Esophagus squamous epithelium (tissue), 5 donors: ENCODE measurements at regions not wholly inside any gene's neighbourhood (a gene's known extent, or its start where the extent isn't known, plus 50 kb on each side); places are given as distances from the start of the nearest gene placed in this dataset.

Experiments used
- DNase-seq: peaks from one replicate; lab custom pipeline; 2025; lab: John Stamatoyannopoulos, UW
- H3K27ac ChIP-seq, 4 donors: fragments of 200-600 bp; sonication (generic); one replicate each; pipeline ENCODE4 v1.5.1; 2016 to 2019; ENCODE audit warnings: mild to moderate bottlenecking in 1 of 4
- H3K27me3 ChIP-seq, 4 donors: fragments of 200-600 bp; sonication (generic); 1 replicate in 3 of 4; 2 replicates in 1 of 4; pipeline versions ENCODE4 v1.5.1 to v1.6.0; 2017 to 2021; ENCODE audit warnings: antibody characterized with exemption in 1 of 4
- H3K36me3 ChIP-seq, 3 donors: fragments of 200-600 bp; sonication (generic); one replicate each; pipeline ENCODE4 v1.5.1; 2016 to 2019
- H3K4me1 ChIP-seq, 3 donors: fragments of 200-600 bp; sonication (generic); one replicate each; pipeline ENCODE4 v1.5.1; 2017 to 2019
- H3K4me3 ChIP-seq, 4 donors: fragments of 200-600 bp; sonication (generic); 1 replicate in 3 of 4; 2 replicates in 1 of 4; pipeline ENCODE4 v1.5.1; 2016 to 2019; ENCODE audit warnings: mild to moderate bottlenecking in 2 of 4, moderate library complexity in 1 of 4
- H3K9me3 ChIP-seq, 3 donors: fragments of 200-600 bp; sonication (generic); one replicate each; pipeline ENCODE4 v1.5.1; 2016 to 2019
- CTCF ChIP-seq, 6 experiments: fragments of 450-650 bp in 4 of 6; fragments of 200-600 bp in 2 of 6; sonication (generic) in 2 of 6; IDR thresholded peaks; one replicate each; pipeline ENCODE4 v1.5.1; 2016 to 2019; ENCODE audit warnings: antibody characterized with exemption in 6 of 6, mild to moderate bottlenecking in 4 of 6, moderate library complexity in 4 of 6
- POLR2A ChIP-seq, 4 donors: fragments of 450-650 bp; IDR thresholded peaks; one replicate each; pipeline ENCODE4 v1.6.1; 2017; ENCODE audit warnings: antibody characterized with exemption in 4 of 4, mild to moderate bottlenecking in 4 of 4, moderate library complexity in 3 of 4
- WGBS, 2 donors: methylation state at CpG; one replicate each; pipeline ENCODE4 v1.1.5; 2018; 5-methylcytosine and 5-hydroxymethylcytosine counted together
- intact Hi-C: fragments of 100-400 bp; cut with DNase I; formaldehyde crosslinking; loops from one replicate; pipeline ENCODE4 v1.15.0; 2022
- donor health status: DM: yes; HTN: yes; CAD: no.

DNA sequence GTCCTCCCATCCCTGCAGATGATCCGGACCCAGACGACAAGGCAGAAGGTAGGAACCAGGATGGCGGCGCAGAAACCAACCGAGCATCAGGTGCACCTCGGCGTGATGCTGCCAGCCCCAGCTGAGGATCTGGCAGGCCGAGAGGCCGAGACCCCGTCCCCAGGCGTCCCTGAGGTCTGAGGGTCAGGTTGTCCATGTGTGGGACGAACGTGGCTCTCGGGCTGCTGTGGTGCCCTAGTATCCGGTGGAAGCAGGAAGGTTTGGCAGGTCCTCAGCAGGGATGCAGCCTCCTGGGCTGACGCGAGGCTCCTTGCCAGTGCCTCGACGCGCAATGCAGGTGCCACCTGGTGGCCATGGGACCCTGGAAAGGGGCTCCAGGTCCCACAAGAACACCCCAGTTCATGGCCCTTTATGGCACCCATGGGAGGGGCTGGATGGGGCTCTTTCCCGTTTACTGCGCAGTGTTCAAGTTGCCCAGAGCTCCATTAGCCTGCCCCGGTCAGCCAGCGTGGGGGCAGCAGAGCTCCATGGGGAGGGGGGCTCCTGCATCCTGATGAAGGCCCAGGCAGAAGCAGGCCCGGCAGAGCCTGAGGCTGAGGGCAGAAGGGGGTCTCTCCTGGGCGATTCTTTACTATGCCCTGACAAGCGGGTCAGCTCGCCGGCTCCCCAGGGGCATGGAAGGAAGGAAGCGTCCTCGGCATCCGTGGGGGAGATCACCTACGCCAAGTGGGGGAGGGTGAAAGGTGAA lies 129.9 kb downstream of the CTTN start:
- Histone ChIP-seq H3K4me1 (peaks cover 0 to 14% (median 3%) of the 10 kb centered on the region in 3 donors), H3K27ac (no peak overlapping the region), H3K9me3 (no peaks in the 10 kb centered on the region), H3K4me3 (no peak overlapping the region), H3K27me3 (peaks cover 0 to 19% (median 0%) of the 10 kb centered on the region in 4 donors), H3K36me3 (no peaks in the 10 kb centered on the region)
- intact Hi-C loops, result no loop called here
- no peak for DNase-seq
- TF ChIP-seq CTCF (IDR thresholded peaks at IDR 0.05) (no peak), POLR2A (IDR thresholded peaks at IDR 0.05) (no peak)
- 56 to 82% methylated on average over 5 to 17 of the region's 33 CpGs for WGBS, 2 donors

DNA sequence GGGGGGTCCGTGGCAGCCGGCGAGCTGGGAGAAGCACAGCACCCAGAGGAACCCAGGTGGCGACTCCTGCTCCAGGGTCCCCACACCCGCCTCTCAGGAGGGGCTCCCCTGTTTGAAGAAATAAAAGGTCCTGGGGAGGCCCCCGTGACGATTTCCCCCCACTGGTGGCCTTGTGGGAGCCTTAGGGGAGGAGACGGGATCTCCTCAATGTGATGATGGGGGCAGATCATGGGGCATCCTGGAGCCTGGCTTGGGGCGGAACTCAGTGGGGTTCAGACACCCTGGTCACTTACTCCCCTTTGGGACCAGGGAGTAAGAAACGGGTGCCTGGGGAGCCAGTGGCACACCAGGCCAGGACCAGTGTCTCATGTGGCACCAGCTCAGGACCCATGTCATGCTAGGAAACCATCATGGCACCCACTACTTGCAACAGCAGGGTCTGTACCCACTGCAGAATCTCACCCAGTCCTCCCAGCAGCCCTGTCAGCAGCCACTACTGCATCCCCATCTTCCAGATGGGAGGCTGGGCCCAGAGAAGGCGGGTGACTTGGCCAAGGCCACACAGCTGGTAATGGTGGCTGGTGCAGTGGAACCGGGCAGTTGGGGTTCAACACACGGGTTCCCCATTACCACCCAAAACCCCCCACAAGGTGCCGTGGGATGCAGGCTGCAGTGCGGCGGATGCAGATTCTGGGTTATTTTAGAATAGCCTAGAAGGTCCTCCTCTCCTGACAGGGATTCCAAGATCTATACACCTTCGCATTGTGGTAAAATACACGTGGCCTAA lies 130.7 kb downstream of the CTTN start:
- intact Hi-C loops, result no loop called here
- 87 to 96% methylated on average over 5 to 7 of the region's 18 CpGs for WGBS, 2 donors

DNA sequence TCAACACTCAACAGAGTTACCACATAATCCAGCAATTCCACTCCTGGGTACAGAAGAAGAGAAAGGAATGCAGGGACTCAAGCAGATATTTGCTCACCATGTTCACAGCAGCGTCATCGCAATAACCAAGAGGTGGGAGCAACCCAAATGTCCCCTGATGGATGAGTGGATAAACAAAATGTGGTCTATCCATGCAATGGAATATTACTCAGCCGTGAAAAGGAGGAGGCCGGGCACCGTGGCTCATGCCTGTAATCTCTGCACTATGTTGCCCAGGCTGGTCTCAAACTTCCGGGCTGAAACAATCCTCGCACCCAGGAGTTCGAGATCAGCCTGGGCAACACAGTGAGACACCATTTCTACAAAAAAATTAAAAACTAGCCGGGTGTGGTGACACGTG lies 131.7 kb downstream of the CTTN start:
- Histone ChIP-seq H3K36me3 (no peaks in the 10 kb centered on the region), H3K27ac (no peak overlapping the region), H3K4me1 (peaks cover 0 to 7% (median 0%) of the 10 kb centered on the region in 3 donors), H3K27me3 (peaks cover 0 to 3% (median 0%) of the 10 kb centered on the region in 4 donors), H3K4me3 (no peak overlapping the region), H3K9me3 (no peaks in the 10 kb centered on the region)
- TF ChIP-seq CTCF (IDR thresholded peaks at IDR 0.05) (no peak), POLR2A (IDR thresholded peaks at IDR 0.05) (no peak)
- WGBS, 2 donors, result 89 to 92% methylated on average over 10 of the region's 10 CpGs
- no peak for DNase-seq
- intact Hi-C loops, result no loop called here

More for the DNA sequence above, 130.7 kb downstream of the CTTN start:
- H3K4me1 ChIP-seq, result peaks cover 0 to 14% (median 3%) of the 10 kb centered on the region in 3 donors
- H3K27ac ChIP-seq, result no peak overlapping the region
- H3K27me3 ChIP-seq, result peaks cover 0 to 12% (median 0%) of the 10 kb centered on the region in 4 donors
- no peaks in the 10 kb centered on the region for H3K36me3 ChIP-seq
- no peak overlapping the region for H3K4me3 ChIP-seq
- TF ChIP-seq POLR2A (IDR thresholded peaks at IDR 0.05), result no peak
- H3K9me3 ChIP-seq, result no peaks in the 10 kb centered on the region
- no peak for DNase-seq

DNA sequence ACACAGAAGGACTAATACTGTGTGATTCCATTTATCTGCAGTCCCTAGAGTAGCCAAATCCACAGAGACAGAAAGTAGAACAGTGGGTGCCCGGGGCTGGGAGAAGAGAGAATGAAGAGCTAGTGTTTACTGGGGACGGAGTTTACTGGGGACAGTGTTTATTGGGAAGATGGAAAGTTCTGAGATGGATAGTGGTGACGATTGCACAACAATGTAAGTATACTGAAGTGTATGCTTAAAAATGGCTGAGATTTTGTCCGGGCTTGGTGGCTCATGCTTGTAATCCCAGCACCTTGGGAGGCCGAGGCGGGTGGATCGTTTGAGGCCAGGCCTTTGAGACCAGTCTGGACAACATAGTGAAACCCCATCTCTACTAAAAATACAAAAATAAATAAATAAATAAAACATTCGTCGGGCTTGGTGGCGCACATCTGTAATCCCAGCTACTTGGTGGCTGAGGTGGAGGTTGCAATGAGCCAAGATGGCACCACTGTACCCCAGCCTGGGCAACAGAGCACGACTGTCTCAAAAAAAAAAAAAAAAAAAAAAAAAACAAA lies 132.4 kb downstream of the CTTN start:
- 83 to 87% methylated on average over 8 to 11 of the region's 11 CpGs for WGBS, 2 donors
- no peak for TF ChIP-seq CTCF (IDR thresholded peaks at IDR 0.05)
- TF ChIP-seq POLR2A (IDR thresholded peaks at IDR 0.05), result no peak
- Histone ChIP-seq H3K4me3 (no peak overlapping the region), H3K36me3 (no peaks in the 10 kb centered on the region), H3K9me3 (no peaks in the 10 kb centered on the region), H3K27me3 (no peaks in the 10 kb centered on the region), H3K4me1 (no peaks in the 10 kb centered on the region), H3K27ac (no peak overlapping the region)
- DNase-seq, result no peak
- intact Hi-C loops, result no loop called here

DNA sequence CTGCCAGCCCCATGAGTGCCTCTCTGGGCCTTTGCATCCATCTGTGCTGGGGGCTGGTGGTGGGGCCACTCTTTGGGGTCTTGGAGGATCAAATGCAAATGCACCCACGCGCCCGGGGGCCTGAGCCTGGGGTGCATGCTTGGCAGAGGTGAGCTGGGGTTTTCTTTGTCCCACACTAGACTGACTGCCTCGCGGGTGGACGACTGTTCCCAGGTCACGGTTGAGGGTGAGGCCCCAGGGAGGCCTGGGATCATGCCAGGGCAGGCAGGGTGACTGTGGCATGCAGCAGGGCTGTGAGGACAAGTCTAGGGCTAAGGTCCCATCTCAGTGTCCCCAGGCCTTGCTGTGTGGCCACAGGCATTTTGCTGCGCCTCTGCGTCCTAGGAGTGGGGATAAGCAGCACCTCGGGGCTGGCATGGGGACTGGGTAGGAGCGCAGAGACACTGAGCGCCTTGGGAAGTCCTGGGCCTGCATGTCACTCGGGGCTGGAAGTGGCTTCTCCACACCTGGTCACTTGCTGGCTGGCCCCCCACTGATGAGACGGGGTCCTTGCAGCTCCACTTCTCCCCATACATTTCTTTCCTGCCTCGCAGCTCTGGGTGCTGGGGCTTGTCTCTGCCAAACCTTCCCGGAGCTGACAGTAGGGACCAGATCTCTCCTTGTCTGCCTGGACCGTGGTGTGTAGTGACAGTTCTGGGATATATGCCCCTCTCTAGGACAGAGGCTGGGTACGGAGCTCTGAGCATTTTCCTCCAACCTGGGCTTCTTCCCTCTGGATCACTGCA lies 133.1 kb downstream of the CTTN start:
- no peak for DNase-seq
- 68 to 76% methylated on average over 3 to 9 of the region's 18 CpGs for whole genome bisulfite sequencing, 2 donors
- no peaks in the 10 kb centered on the region for H3K27me3 ChIP-seq
- H3K36me3 ChIP-seq, result no peaks in the 10 kb centered on the region
- H3K4me1 ChIP-seq, result no peaks in the 10 kb centered on the region
- no peak overlapping the region for H3K4me3 ChIP-seq
- intact Hi-C loops, result no loop called here
- TF ChIP-seq POLR2A (IDR thresholded peaks at IDR 0.05) (no peak), CTCF (IDR thresholded peaks at IDR 0.05) (no peak)
- no peaks in the 10 kb centered on the region for H3K9me3 ChIP-seq
- H3K27ac ChIP-seq, result no peak overlapping the region
